Endothelial cell of umbilical vein (primary cell): ENCODE measurements at regions not wholly inside any gene's neighbourhood (a gene's known extent, or its start where the extent isn't known, plus 50 kb on each side); places are given as distances from the start of the nearest gene placed in this dataset.

ENCODE experiments used
- BruUV-seq: library from RNA; stranded (reverse); fragments of 400-500 nt; replicated peaks from 2 replicates; lab custom pipeline; 2021; lab: Mats Ljungman, UMichigan
- CTCF ChIA-PET: fragments of 300-600, 350-600 bp; sonication (Branson Sonifier 250); formaldehyde crosslinking; loops from one replicate; lab custom pipeline; 2021; ENCODE audit warnings: antibody characterized with exemption, inconsistent platforms; lab: Charles Lee
- POLR2A ChIA-PET: fragments of 300-600, 350-600 bp; sonication (Branson Sonifier 250); formaldehyde crosslinking; loops from one replicate; lab custom pipeline; 2021; ENCODE audit warnings: antibody characterized with exemption, inconsistent platforms; lab: Charles Lee
- DNase-seq: peaks from one replicate; pipeline ENCODE4 v3.0.0-alpha.2; 2011; ENCODE audit warnings: low read depth, low spot score
- FAIRE-seq: peaks from 2 replicates; lab custom pipeline; 2011; peaks lifted over from hg19 to GRCh38; lab: Jason Lieb, UNC
- H2AFZ ChIP-seq: 2 replicates; pipeline ENCODE4 v1.6.0; 2012; ENCODE audit warnings: low read depth, low read length, control low read depth, inconsistent platforms
- H3K27ac ChIP-seq: 2 replicates; pipeline ENCODE4 v1.5.1; 2011; ENCODE audit warnings: low read depth, mild to moderate bottlenecking, control low read depth, low read length, moderate library complexity; ENCODE audit not compliant: insufficient read depth
- H3K27me3 ChIP-seq, 2 experiments: 2 replicates each; pipeline versions ENCODE4 v1.6.0 to v1.6.1; 2011; ENCODE audit warnings: low read length in 2 of 2, mixed read lengths in 1 of 2; ENCODE audit not compliant: control insufficient read depth in 2 of 2, insufficient read depth in 2 of 2
- H3K36me3 ChIP-seq, 2 experiments: 2 replicates in 1 of 2; 3 replicates in 1 of 2; pipeline ENCODE4 v1.5.1; 2011; ENCODE audit warnings: low read length in 2 of 2, mild to moderate bottlenecking in 1 of 2, moderate library complexity in 1 of 2; ENCODE audit not compliant: control insufficient read depth in 2 of 2, insufficient read depth in 2 of 2; ENCODE audit errors: extremely low read depth in 1 of 2
- H3K4me1 ChIP-seq: 3 replicates; pipeline ENCODE4 v1.5.1; 2011; ENCODE audit warnings: mild to moderate bottlenecking, low read length; ENCODE audit not compliant: control insufficient read depth, insufficient read depth; ENCODE audit errors: extremely low read depth
- H3K4me2 ChIP-seq: 2 replicates; pipeline ENCODE4 v1.6.1; 2011; ENCODE audit warnings: low read length, control low read depth, mixed read lengths; ENCODE audit not compliant: insufficient read depth
- H3K4me3 ChIP-seq, 3 experiments: fragments of 200-600 bp in 1 of 3; sonication (generic), shearing (Covaris generic) in 1 of 3; replicated peaks in 1 of 3; 2 replicates each; pipeline ENCODE4 v1.5.1; 2011 to 2016; ENCODE audit warnings: control low read depth in 3 of 3, low read length in 3 of 3, mild to moderate bottlenecking in 2 of 3, inconsistent platforms in 1 of 3, low read depth in 1 of 3, moderate library complexity in 1 of 3; ENCODE audit not compliant: insufficient read depth in 1 of 3
- H3K79me2 ChIP-seq: 2 replicates; pipeline ENCODE4 v1.6.0; 2012; ENCODE audit warnings: low read length, inconsistent platforms; ENCODE audit not compliant: control insufficient read depth, insufficient read depth
- H3K9ac ChIP-seq: replicated peaks from 2 replicates; pipeline ENCODE3; 2011; ENCODE audit warnings: low read length, control low read depth; ENCODE audit not compliant: insufficient read depth; ENCODE audit errors: extremely low read depth
- H3K9me1 ChIP-seq: replicated peaks from 3 replicates; pipeline ENCODE4 v1.6.0; 2011; ENCODE audit warnings: mild to moderate bottlenecking, low read length; ENCODE audit not compliant: control insufficient read depth, insufficient read depth; ENCODE audit errors: extremely low read depth
- H3K9me3 ChIP-seq: replicated peaks from 2 replicates; pipeline ENCODE4 v1.5.1; 2012; ENCODE audit warnings: low read length, inconsistent platforms; ENCODE audit not compliant: control insufficient read depth, insufficient read depth
- H4K20me1 ChIP-seq: replicated peaks from 2 replicates; pipeline ENCODE3; 2011; ENCODE audit warnings: mild to moderate bottlenecking, low read length; ENCODE audit not compliant: control insufficient read depth, insufficient read depth; ENCODE audit errors: extremely low read depth
- EZH2 ChIP-seq: IDR thresholded peaks from 2 replicates; pipeline ENCODE4 v1.6.1; 2012; ENCODE audit warnings: borderline replicate concordance, low read depth, mild to moderate bottlenecking, moderate library complexity, low read length, inconsistent platforms; ENCODE audit not compliant: severe bottlenecking
- FOS ChIP-seq: IDR thresholded peaks from 2 replicates; pipeline ENCODE4 v1.6.1; 2011; ENCODE audit warnings: mild to moderate bottlenecking, low read length, moderate library complexity, borderline replicate concordance; ENCODE audit not compliant: insufficient read depth
- GATA2 ChIP-seq: IDR thresholded peaks from 2 replicates; pipeline ENCODE4 v1.7.0; 2011; ENCODE audit warnings: low read depth, mild to moderate bottlenecking, moderate library complexity, mixed read lengths, low read length; ENCODE audit not compliant: insufficient read length, insufficient read depth
- JUN ChIP-seq: IDR thresholded peaks from 2 replicates; pipeline ENCODE4 v1.6.1; 2011; ENCODE audit warnings: borderline replicate concordance, low read depth; ENCODE audit not compliant: insufficient read length, insufficient read depth
- MYC ChIP-seq: IDR thresholded peaks from one replicate; pipeline ENCODE4 v1.6.1; 2011; ENCODE audit warnings: mild to moderate bottlenecking, low read depth, low read length
- POLR2A ChIP-seq: IDR thresholded peaks from 2 replicates; pipeline ENCODE4 v1.6.1; 2012; ENCODE audit warnings: low read depth, mild to moderate bottlenecking, control low read depth, low read length
- POLR2AphosphoS5 ChIP-seq: IDR thresholded peaks from 2 replicates; pipeline ENCODE4 v1.6.1; 2012; ENCODE audit warnings: low read depth, mild to moderate bottlenecking, control low read depth, low read length, moderate library complexity; ENCODE audit not compliant: insufficient read depth
- dilution Hi-C: fragments of 300-500 bp; cut with MboI; formaldehyde crosslinking; loops from one replicate; pipeline ENCODE4 v1.15.0; 2019; ENCODE audit warnings: low sequenced_read_pairs; ENCODE audit not compliant: extremely low pct_ligation_motif_present
- intact Hi-C: fragments of 100-400 bp; cut with micrococcal nuclease; formaldehyde crosslinking; loops from one replicate; pipeline ENCODE4 v1.10.0; 2022
- TF ChIP-seq, protein P1 (sequence below), 2 donors: IDR thresholded peaks; 1 replicate in 1 of 2; 2 replicates in 1 of 2; pipeline ENCODE4 v1.5.1; 2011; ENCODE audit warnings: low read length in 2 of 2, mild to moderate bottlenecking in 2 of 2, moderate library complexity in 2 of 2, control low read depth in 1 of 2, inconsistent platforms in 1 of 2, low read depth in 1 of 2; ENCODE audit not compliant: insufficient read depth in 1 of 2; ENCODE audit errors: extremely low read depth in 1 of 2
- TF ChIP-seq, protein P2 (sequence below): IDR thresholded peaks from 2 replicates; pipeline ENCODE4 v1.6.1; 2011; ENCODE audit not compliant: insufficient read depth, insufficient read length

DNA sequence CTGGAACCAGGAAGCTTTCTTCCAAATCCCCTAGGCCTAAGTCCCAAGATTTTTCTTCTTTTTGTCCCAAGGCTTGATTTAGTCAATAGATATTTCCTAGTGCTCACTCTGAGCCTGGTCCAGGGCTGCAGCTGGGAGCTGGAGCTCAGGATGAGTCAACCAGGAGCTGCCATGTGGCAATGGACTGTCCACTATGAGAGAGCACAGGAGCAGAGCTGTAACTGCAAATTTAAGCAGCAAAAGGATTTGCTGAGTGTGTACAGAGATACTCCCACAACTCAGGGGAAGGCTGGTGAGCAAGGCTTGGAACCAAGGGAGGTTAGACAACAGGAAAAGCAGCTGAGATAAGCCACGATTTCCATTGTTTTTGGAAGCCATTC, 92.1 kb upstream of the CXCL12 start:
- Histone ChIP-seq H3K36me3 (no peaks in the 10 kb centered on the region), H3K4me2 (no peak overlapping the region), H3K4me3 (no peak overlapping the region), H3K79me2 (no peaks in the 10 kb centered on the region), H3K9me3 (no peaks in the 10 kb centered on the region), H4K20me1 (no peaks in the 10 kb centered on the region), H3K9me1 (no peaks in the 10 kb centered on the region), H3K27me3 (no peaks in the 10 kb centered on the region), H2AFZ (no peak overlapping the region), H3K4me1 (no peaks in the 10 kb centered on the region), H3K9ac (no peak overlapping the region), H3K27ac (no peak overlapping the region)
- intact Hi-C loops = no loop called here
- ChIA-PET POLR2A (no interaction called here), CTCF (no interaction called here)
- FAIRE-seq (no peak), DNase-seq (no peak)
- no peak for TF ChIP-seq POLR2AphosphoS5
- TF ChIP-seq POLR2A = no peak
- no peak for TF ChIP-seq FOS
- TF ChIP-seq, protein P1, sequence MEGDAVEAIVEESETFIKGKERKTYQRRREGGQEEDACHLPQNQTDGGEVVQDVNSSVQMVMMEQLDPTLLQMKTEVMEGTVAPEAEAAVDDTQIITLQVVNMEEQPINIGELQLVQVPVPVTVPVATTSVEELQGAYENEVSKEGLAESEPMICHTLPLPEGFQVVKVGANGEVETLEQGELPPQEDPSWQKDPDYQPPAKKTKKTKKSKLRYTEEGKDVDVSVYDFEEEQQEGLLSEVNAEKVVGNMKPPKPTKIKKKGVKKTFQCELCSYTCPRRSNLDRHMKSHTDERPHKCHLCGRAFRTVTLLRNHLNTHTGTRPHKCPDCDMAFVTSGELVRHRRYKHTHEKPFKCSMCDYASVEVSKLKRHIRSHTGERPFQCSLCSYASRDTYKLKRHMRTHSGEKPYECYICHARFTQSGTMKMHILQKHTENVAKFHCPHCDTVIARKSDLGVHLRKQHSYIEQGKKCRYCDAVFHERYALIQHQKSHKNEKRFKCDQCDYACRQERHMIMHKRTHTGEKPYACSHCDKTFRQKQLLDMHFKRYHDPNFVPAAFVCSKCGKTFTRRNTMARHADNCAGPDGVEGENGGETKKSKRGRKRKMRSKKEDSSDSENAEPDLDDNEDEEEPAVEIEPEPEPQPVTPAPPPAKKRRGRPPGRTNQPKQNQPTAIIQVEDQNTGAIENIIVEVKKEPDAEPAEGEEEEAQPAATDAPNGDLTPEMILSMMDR (IDR thresholded peaks at IDR 0.05; ENCODE audit: extremely low read depth in 1 of 2, insufficient read depth in 1 of 2, low read depth in 1 of 2, low read length in 2 of 2) = no peak
- TF ChIP-seq JUN = no peak
- TF ChIP-seq, protein P2, sequence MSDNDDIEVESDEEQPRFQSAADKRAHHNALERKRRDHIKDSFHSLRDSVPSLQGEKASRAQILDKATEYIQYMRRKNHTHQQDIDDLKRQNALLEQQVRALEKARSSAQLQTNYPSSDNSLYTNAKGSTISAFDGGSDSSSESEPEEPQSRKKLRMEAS = no peak
- no peak for TF ChIP-seq GATA2
- TF ChIP-seq MYC = no peak
- no peak for TF ChIP-seq EZH2
- no TSS peak for BruUV-seq
- dilution Hi-C loops = no loop called here
